ENCODE measurements at regions not wholly inside any gene's neighbourhood (a gene's known extent, or its start where the extent isn't known, plus 50 kb on each side); places are given as distances from the start of the nearest gene placed in this dataset.

DNA sequence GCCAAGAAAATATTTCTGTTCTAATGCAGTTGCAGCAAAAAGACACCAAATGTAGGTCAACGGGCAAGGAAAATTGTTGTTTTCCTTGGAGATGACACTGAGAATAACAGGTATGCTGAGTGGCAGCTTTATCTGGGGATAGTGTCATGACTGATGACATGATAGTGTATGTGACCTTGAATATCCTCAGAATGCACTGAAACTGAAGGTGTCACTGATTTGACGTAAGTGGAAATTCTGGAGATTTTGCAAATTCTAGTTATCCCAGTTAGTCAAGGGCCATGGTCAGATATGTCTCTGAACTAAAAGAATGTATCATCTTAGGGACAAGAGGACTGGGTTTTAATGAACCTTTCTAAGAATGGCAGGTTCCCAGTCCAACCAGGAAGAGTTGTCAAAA is 138.0 kb upstream of the C9orf72 start:
- TF ChIP-seq, protein P1, sequence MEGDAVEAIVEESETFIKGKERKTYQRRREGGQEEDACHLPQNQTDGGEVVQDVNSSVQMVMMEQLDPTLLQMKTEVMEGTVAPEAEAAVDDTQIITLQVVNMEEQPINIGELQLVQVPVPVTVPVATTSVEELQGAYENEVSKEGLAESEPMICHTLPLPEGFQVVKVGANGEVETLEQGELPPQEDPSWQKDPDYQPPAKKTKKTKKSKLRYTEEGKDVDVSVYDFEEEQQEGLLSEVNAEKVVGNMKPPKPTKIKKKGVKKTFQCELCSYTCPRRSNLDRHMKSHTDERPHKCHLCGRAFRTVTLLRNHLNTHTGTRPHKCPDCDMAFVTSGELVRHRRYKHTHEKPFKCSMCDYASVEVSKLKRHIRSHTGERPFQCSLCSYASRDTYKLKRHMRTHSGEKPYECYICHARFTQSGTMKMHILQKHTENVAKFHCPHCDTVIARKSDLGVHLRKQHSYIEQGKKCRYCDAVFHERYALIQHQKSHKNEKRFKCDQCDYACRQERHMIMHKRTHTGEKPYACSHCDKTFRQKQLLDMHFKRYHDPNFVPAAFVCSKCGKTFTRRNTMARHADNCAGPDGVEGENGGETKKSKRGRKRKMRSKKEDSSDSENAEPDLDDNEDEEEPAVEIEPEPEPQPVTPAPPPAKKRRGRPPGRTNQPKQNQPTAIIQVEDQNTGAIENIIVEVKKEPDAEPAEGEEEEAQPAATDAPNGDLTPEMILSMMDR (conservative IDR thresholded peaks at IDR 0.05): no peak
- TF ChIP-seq ZFX (IDR thresholded peaks at IDR 0.05): no peak

Measured in C4-2B (cell line).